ENCODE measurements at regions not wholly inside any gene's neighbourhood (a gene's known extent, or its start where the extent isn't known, plus 50 kb on each side); places are given as distances from the start of the nearest gene placed in this dataset.
A peak's percentile ranks its signal among the peaks of the same experiment; 100 is the strongest.

GRCh38 chr16:88315543-88316105, 67.1 kb upstream of the ZNF469 start:
- Histone ChIP-seq H3K4me1 (ENCODE audit: control extremely low read depth in 1 of 4, control insufficient read depth in 4 of 4, insufficient read depth in 4 of 4, low read length in 3 of 4) (peaks cover 0 to 10% (median 4%) of the 10 kb centered on the region in 4 experiments), H3K36me3 (ENCODE audit: control insufficient read depth in 4 of 4, insufficient read depth in 4 of 4, low read length in 3 of 4) (no peaks in the 10 kb centered on the region), H3K4me3 (ENCODE audit: control insufficient read depth in 1 of 7, extremely low read depth in 1 of 7, insufficient read depth in 4 of 7, low read depth in 2 of 7, low read length in 6 of 7) (no peak overlapping the region), H3K27ac (ENCODE audit: insufficient read depth in 1 of 2, low read depth in 1 of 2, low read length in 2 of 2, poor library complexity in 1 of 2, severe bottlenecking in 2 of 2) (no peak overlapping the region), H3K27me3 (replicated peaks in 2 of 5; ENCODE audit: control insufficient read depth in 4 of 5, insufficient read depth in 5 of 5, low read length in 4 of 5) (peaks cover 0 to 2% (median 0%) of the 10 kb centered on the region in 5 experiments), H3K9me3 (ENCODE audit: control extremely low read depth in 1 of 5, control insufficient read depth in 4 of 5, insufficient read depth in 2 of 5, low read depth in 1 of 5, low read length in 4 of 5) (peaks cover 0 to 11% (median 5%) of the 10 kb centered on the region in 5 experiments)
- WGBS (ENCODE audit: insufficient coverage) = 30% methylated on average over 19 of the region's 20 CpGs
- ChIA-PET POLR2A (no interaction called here), CTCF (no interaction called here)
- peak in 2 of 3 donors; percentile 42 to 64 for DNase-seq

GRCh38 chr16:88316151-88316550, 66.6 kb upstream of the ZNF469 start:
- Histone ChIP-seq H3K4me3 (ENCODE audit: control insufficient read depth in 1 of 7, extremely low read depth in 1 of 7, insufficient read depth in 4 of 7, low read depth in 2 of 7, low read length in 6 of 7) (no peak overlapping the region), H3K27me3 (replicated peaks in 2 of 5; ENCODE audit: control insufficient read depth in 4 of 5, insufficient read depth in 5 of 5, low read length in 4 of 5) (no peaks in the 10 kb centered on the region), H3K4me1 (ENCODE audit: control extremely low read depth in 1 of 4, control insufficient read depth in 4 of 4, insufficient read depth in 4 of 4, low read length in 3 of 4) (peaks cover 0 to 10% (median 4%) of the 10 kb centered on the region in 4 experiments), H3K9me3 (ENCODE audit: control extremely low read depth in 1 of 5, control insufficient read depth in 4 of 5, insufficient read depth in 2 of 5, low read depth in 1 of 5, low read length in 4 of 5) (peaks cover 0 to 11% (median 5%) of the 10 kb centered on the region in 5 experiments), H3K27ac (ENCODE audit: insufficient read depth in 1 of 2, low read depth in 1 of 2, low read length in 2 of 2, poor library complexity in 1 of 2, severe bottlenecking in 2 of 2) (no peak overlapping the region), H3K36me3 (ENCODE audit: control insufficient read depth in 4 of 4, insufficient read depth in 4 of 4, low read length in 3 of 4) (no peaks in the 10 kb centered on the region)
- CTCF ChIA-PET = no interaction called here
- WGBS (ENCODE audit: insufficient coverage) = 92% methylated on average over 13 of the region's 17 CpGs
- POLR2A ChIA-PET = no interaction called here
- DNase-seq = no peak

GRCh38 chr16:88316941-88317612, 65.7 kb upstream of the ZNF469 start:
- Histone ChIP-seq H3K9me3 (ENCODE audit: control extremely low read depth in 1 of 5, control insufficient read depth in 4 of 5, insufficient read depth in 2 of 5, low read depth in 1 of 5, low read length in 4 of 5) (peaks cover 0 to 6% (median 0%) of the 10 kb centered on the region in 5 experiments), H3K27ac (ENCODE audit: insufficient read depth in 1 of 2, low read depth in 1 of 2, low read length in 2 of 2, poor library complexity in 1 of 2, severe bottlenecking in 2 of 2) (no peak overlapping the region), H3K36me3 (ENCODE audit: control insufficient read depth in 4 of 4, insufficient read depth in 4 of 4, low read length in 3 of 4) (no peaks in the 10 kb centered on the region), H3K4me3 (ENCODE audit: control insufficient read depth in 1 of 7, extremely low read depth in 1 of 7, insufficient read depth in 4 of 7, low read depth in 2 of 7, low read length in 6 of 7) (no peak overlapping the region), H3K4me1 (ENCODE audit: control extremely low read depth in 1 of 4, control insufficient read depth in 4 of 4, insufficient read depth in 4 of 4, low read length in 3 of 4) (peaks cover 0 to 10% (median 4%) of the 10 kb centered on the region in 4 experiments), H3K27me3 (replicated peaks in 2 of 5; ENCODE audit: control insufficient read depth in 4 of 5, insufficient read depth in 5 of 5, low read length in 4 of 5) (no peaks in the 10 kb centered on the region)
- ChIA-PET POLR2A (no interaction called here), CTCF (no interaction called here)
- DNase-seq = no peak
- WGBS (ENCODE audit: insufficient coverage) = 97% methylated on average over 11 of the region's 18 CpGs

GRCh38 chr16:88317613-88317965, 65.2 kb upstream of the ZNF469 start:
- CTCF ChIA-PET = no interaction called here
- 94% methylated on average over 4 of the region's 11 CpGs for WGBS (ENCODE audit: insufficient coverage)
- H3K9me3 ChIP-seq (ENCODE audit: control extremely low read depth in 1 of 5, control insufficient read depth in 4 of 5, insufficient read depth in 2 of 5, low read depth in 1 of 5, low read length in 4 of 5) = peaks cover 0 to 3% (median 0%) of the 10 kb centered on the region in 5 experiments

GRCh38 chr16:88318051-88318450, 64.7 kb upstream of the ZNF469 start:
- POLR2A ChIA-PET = no interaction called here
- CTCF ChIA-PET = no interaction called here
- Histone ChIP-seq H3K27ac (ENCODE audit: insufficient read depth in 1 of 2, low read depth in 1 of 2, low read length in 2 of 2, poor library complexity in 1 of 2, severe bottlenecking in 2 of 2) (no peak overlapping the region), H3K9me3 (ENCODE audit: control extremely low read depth in 1 of 5, control insufficient read depth in 4 of 5, insufficient read depth in 2 of 5, low read depth in 1 of 5, low read length in 4 of 5) (no peaks in the 10 kb centered on the region), H3K4me3 (ENCODE audit: control insufficient read depth in 1 of 7, extremely low read depth in 1 of 7, insufficient read depth in 4 of 7, low read depth in 2 of 7, low read length in 6 of 7) (no peak overlapping the region), H3K27me3 (replicated peaks in 2 of 5; ENCODE audit: control insufficient read depth in 4 of 5, insufficient read depth in 5 of 5, low read length in 4 of 5) (no peaks in the 10 kb centered on the region), H3K36me3 (ENCODE audit: control insufficient read depth in 4 of 4, insufficient read depth in 4 of 4, low read length in 3 of 4) (no peaks in the 10 kb centered on the region), H3K4me1 (ENCODE audit: control extremely low read depth in 1 of 4, control insufficient read depth in 4 of 4, insufficient read depth in 4 of 4, low read length in 3 of 4) (peaks cover 0 to 10% (median 4%) of the 10 kb centered on the region in 4 experiments)
- no peak for DNase-seq
- 94% methylated on average over 8 of the region's 14 CpGs for WGBS (ENCODE audit: insufficient coverage)

More at GRCh38 chr16:88317613-88317965, 65.2 kb upstream of the ZNF469 start:
- Histone ChIP-seq H3K4me3 (ENCODE audit: control insufficient read depth in 1 of 7, extremely low read depth in 1 of 7, insufficient read depth in 4 of 7, low read depth in 2 of 7, low read length in 6 of 7) (no peak overlapping the region), H3K27me3 (replicated peaks in 2 of 5; ENCODE audit: control insufficient read depth in 4 of 5, insufficient read depth in 5 of 5, low read length in 4 of 5) (no peaks in the 10 kb centered on the region), H3K36me3 (ENCODE audit: control insufficient read depth in 4 of 4, insufficient read depth in 4 of 4, low read length in 3 of 4) (no peaks in the 10 kb centered on the region), H3K27ac (ENCODE audit: insufficient read depth in 1 of 2, low read depth in 1 of 2, low read length in 2 of 2, poor library complexity in 1 of 2, severe bottlenecking in 2 of 2) (no peak overlapping the region), H3K4me1 (ENCODE audit: control extremely low read depth in 1 of 4, control insufficient read depth in 4 of 4, insufficient read depth in 4 of 4, low read length in 3 of 4) (peaks cover 0 to 10% (median 4%) of the 10 kb centered on the region in 4 experiments)
- no peak for DNase-seq
- POLR2A ChIA-PET = no interaction called here

GRCh38 chr16:88318521-88318920, 64.2 kb upstream of the ZNF469 start:
- no peaks in the 10 kb centered on the region for H3K27me3 ChIP-seq (replicated peaks in 2 of 5; ENCODE audit: control insufficient read depth in 4 of 5, insufficient read depth in 5 of 5, low read length in 4 of 5)
- 94% methylated on average over 13 of the region's 14 CpGs for WGBS (ENCODE audit: insufficient coverage)
- H3K36me3 ChIP-seq (ENCODE audit: control insufficient read depth in 4 of 4, insufficient read depth in 4 of 4, low read length in 3 of 4) = no peaks in the 10 kb centered on the region
- ChIA-PET POLR2A (no interaction called here), CTCF (no interaction called here)
- DNase-seq = no peak
- H3K4me3 ChIP-seq (ENCODE audit: control insufficient read depth in 1 of 7, extremely low read depth in 1 of 7, insufficient read depth in 4 of 7, low read depth in 2 of 7, low read length in 6 of 7) = no peak overlapping the region
- H3K4me1 ChIP-seq (ENCODE audit: control extremely low read depth in 1 of 4, control insufficient read depth in 4 of 4, insufficient read depth in 4 of 4, low read length in 3 of 4) = peaks cover 0 to 10% (median 4%) of the 10 kb centered on the region in 4 experiments
- H3K27ac ChIP-seq (ENCODE audit: insufficient read depth in 1 of 2, low read depth in 1 of 2, low read length in 2 of 2, poor library complexity in 1 of 2, severe bottlenecking in 2 of 2) = no peak overlapping the region
- H3K9me3 ChIP-seq (ENCODE audit: control extremely low read depth in 1 of 5, control insufficient read depth in 4 of 5, insufficient read depth in 2 of 5, low read depth in 1 of 5, low read length in 4 of 5) = no peaks in the 10 kb centered on the region

GRCh38 chr16:88319116-88319965, 63.4 kb upstream of the ZNF469 start:
- DNase-seq = no peak
- no peak overlapping the region for H3K4me3 ChIP-seq (ENCODE audit: control insufficient read depth in 1 of 7, extremely low read depth in 1 of 7, insufficient read depth in 4 of 7, low read depth in 2 of 7, low read length in 6 of 7)
- ChIA-PET POLR2A (no interaction called here), CTCF (no interaction called here)
- H3K9me3 ChIP-seq (ENCODE audit: control extremely low read depth in 1 of 5, control insufficient read depth in 4 of 5, insufficient read depth in 2 of 5, low read depth in 1 of 5, low read length in 4 of 5) = no peaks in the 10 kb centered on the region
- H3K36me3 ChIP-seq (ENCODE audit: control insufficient read depth in 4 of 4, insufficient read depth in 4 of 4, low read length in 3 of 4) = no peaks in the 10 kb centered on the region
- WGBS (ENCODE audit: insufficient coverage) = 98% methylated on average over 23 of the region's 23 CpGs
- H3K4me1 ChIP-seq (ENCODE audit: control extremely low read depth in 1 of 4, control insufficient read depth in 4 of 4, insufficient read depth in 4 of 4, low read length in 3 of 4) = peaks cover 0 to 10% (median 4%) of the 10 kb centered on the region in 4 experiments
- H3K27ac ChIP-seq (ENCODE audit: insufficient read depth in 1 of 2, low read depth in 1 of 2, low read length in 2 of 2, poor library complexity in 1 of 2, severe bottlenecking in 2 of 2) = no peak overlapping the region
- no peaks in the 10 kb centered on the region for H3K27me3 ChIP-seq (replicated peaks in 2 of 5; ENCODE audit: control insufficient read depth in 4 of 5, insufficient read depth in 5 of 5, low read length in 4 of 5)

Data from common myeloid progenitor, CD34-positive (primary cell).